GM23248 (cell line): ENCODE measurements at regions not wholly inside any gene's neighbourhood (a gene's known extent, or its start where the extent isn't known, plus 50 kb on each side); places are given as distances from the start of the nearest gene placed in this dataset.

Experiments
- EZH2 ChIP-seq: fragments of 200-600 bp; sonication (generic); IDR thresholded peaks from 2 replicates; pipeline ENCODE4 v1.6.1; 2018; ENCODE audit warnings: antibody characterized with exemption, mild to moderate bottlenecking; ENCODE audit not compliant: insufficient read depth, poor library complexity, severe bottlenecking
- EZH2phosphoT487 ChIP-seq: fragments of 200-600 bp; sonication (generic); IDR thresholded peaks from 2 replicates; pipeline ENCODE4 v1.6.1; 2018; ENCODE audit warnings: antibody characterized with exemption, moderate library complexity, mild to moderate bottlenecking, low read depth; ENCODE audit not compliant: insufficient read depth

GRCh38 chr2:128472789-128473174 lies 154.1 kb upstream of the HS6ST1 start:
- TF ChIP-seq EZH2phosphoT487, result no peak
- no peak for TF ChIP-seq EZH2
